B cell (primary cell): ENCODE measurements at regions not wholly inside any gene's neighbourhood (a gene's known extent, or its start where the extent isn't known, plus 50 kb on each side); places are given as distances from the start of the nearest gene placed in this dataset.

Experiments
- ATAC-seq: fragments of 200-7000 bp; cut with Tn5 transposase; one replicate; pipeline ENCODE4 v1.10.0; 2021; ENCODE audit warnings: low read depth, mild to moderate bottlenecking, moderate number of reproducible peaks, moderate library complexity
- CTCF ChIA-PET: fragments of 350-600 bp; sonication (Branson Sonifier 250); formaldehyde crosslinking; loops from one replicate; lab custom pipeline; 2021; ENCODE audit warnings: antibody characterized with exemption, inconsistent platforms; lab: Charles Lee
- POLR2A ChIA-PET: fragments of 350-600 bp; sonication (Branson Sonifier 250); formaldehyde crosslinking; loops from one replicate; lab custom pipeline; 2021; ENCODE audit warnings: antibody characterized with exemption; lab: Charles Lee
- DNase-seq: peaks from one replicate; pipeline ENCODE4 v3.0.0; 2013
- H2AFZ ChIP-seq: 2 replicates; pipeline ENCODE4 v1.6.1; 2012; ENCODE audit warnings: mild to moderate bottlenecking, low read depth, low read length; ENCODE audit not compliant: insufficient read depth, poor library complexity, severe bottlenecking
- H3K27ac ChIP-seq, 2 donors: 1 replicate in 1 of 2; 2 replicates in 1 of 2; pipeline ENCODE4 v1.5.1; 2012 to 2013; ENCODE audit warnings: low read length in 2 of 2, mild to moderate bottlenecking in 2 of 2, moderate library complexity in 1 of 2
- H3K27me3 ChIP-seq, 4 experiments: fragments of 200-600 bp in 1 of 4; sonication (generic) in 1 of 4; replicated peaks in 1 of 4; 1 replicate in 2 of 4; 2 replicates in 2 of 4; pipeline versions ENCODE4 v1.6.1 to v1.7.0; 2013 to 2016; ENCODE audit warnings: low read length in 3 of 4, mild to moderate bottlenecking in 2 of 4, mixed read lengths in 1 of 4, moderate library complexity in 1 of 4; ENCODE audit not compliant: insufficient read depth in 4 of 4, control insufficient read depth in 3 of 4; ENCODE audit errors: control extremely low read depth in 1 of 4
- H3K36me3 ChIP-seq, 2 experiments: replicated peaks in 1 of 2; 1 replicate in 1 of 2; 2 replicates in 1 of 2; pipeline versions ENCODE4 v1.6.1 to v1.7.1; 2013; ENCODE audit warnings: low read length in 1 of 2; ENCODE audit not compliant: insufficient read depth in 2 of 2, control insufficient read depth in 1 of 2; ENCODE audit errors: control extremely low read depth in 1 of 2, extremely low read depth in 1 of 2
- H3K4me1 ChIP-seq, 2 donors: fragments of 200-600 bp in 1 of 2; sonication (generic) in 1 of 2; 1 replicate in 1 of 2; 2 replicates in 1 of 2; pipeline versions ENCODE4 v1.5.1 to v1.6.1; 2013 to 2017; ENCODE audit warnings: low read length in 2 of 2; ENCODE audit not compliant: control insufficient read depth in 2 of 2, insufficient read depth in 2 of 2
- H3K4me2 ChIP-seq: replicated peaks from 2 replicates; pipeline ENCODE3; 2012; ENCODE audit warnings: mild to moderate bottlenecking, low read depth, low read length; ENCODE audit not compliant: poor library complexity, severe bottlenecking
- H3K4me3 ChIP-seq, 5 experiments: fragments of 200-600 bp in 1 of 5; sonication (generic) in 1 of 5; 1 replicate in 3 of 5; 2 replicates in 2 of 5; pipeline versions ENCODE4 v1.5.1 to v1.7.0; 2011 to 2016; ENCODE audit warnings: low read length in 4 of 5, mild to moderate bottlenecking in 4 of 5, low read depth in 2 of 5, control low read depth in 1 of 5, moderate library complexity in 1 of 5; ENCODE audit not compliant: insufficient read depth in 1 of 5; ENCODE audit errors: control extremely low read depth in 1 of 5, extremely low read depth in 1 of 5
- H3K79me2 ChIP-seq: fragments of 200-600 bp; sonication (generic); one replicate; pipeline ENCODE4 v1.6.0; 2016; ENCODE audit warnings: low read length; ENCODE audit not compliant: control insufficient read depth, insufficient read depth
- H3K9ac ChIP-seq: fragments of 200-600 bp; sonication (generic); 2 replicates; pipeline ENCODE4 v1.6.1; 2017; ENCODE audit warnings: mild to moderate bottlenecking, low read length, moderate library complexity
- H3K9me3 ChIP-seq, 3 donors: one replicate each; pipeline versions ENCODE4 v1.6.1 to v1.7.1; 2013; ENCODE audit warnings: low read length in 2 of 3; ENCODE audit not compliant: control insufficient read depth in 2 of 3, insufficient read depth in 1 of 3; ENCODE audit errors: control extremely low read depth in 1 of 3
- H4K20me1 ChIP-seq: 2 replicates; pipeline ENCODE4 v1.6.0; 2012; ENCODE audit warnings: mild to moderate bottlenecking, low read length; ENCODE audit not compliant: insufficient read depth, control insufficient read depth, poor library complexity, severe bottlenecking
- H3K27ac Mint-ChIP-seq: one replicate; pipeline ENCODE4 v1.8.0; 2021; ENCODE audit warnings: mixed read lengths
- H3K27me3 Mint-ChIP-seq: one replicate; pipeline ENCODE4 v1.8.0; 2021; ENCODE audit warnings: mixed read lengths
- H3K4me1 Mint-ChIP-seq: one replicate; pipeline ENCODE4 v1.8.0; 2021; ENCODE audit warnings: mixed read lengths
- H3K4me3 Mint-ChIP-seq: one replicate; pipeline ENCODE4 v1.8.0; 2021; ENCODE audit warnings: mixed read lengths
- H3K9me3 Mint-ChIP-seq: one replicate; pipeline ENCODE4 v1.8.0; 2022; ENCODE audit warnings: mixed read lengths; ENCODE audit not compliant: insufficient read depth
- EZH2 ChIP-seq: IDR thresholded peaks from 2 replicates; pipeline ENCODE4 v1.6.1; 2012; ENCODE audit warnings: borderline replicate concordance, low read depth, mild to moderate bottlenecking, moderate library complexity, low read length; ENCODE audit not compliant: insufficient read depth, poor library complexity, severe bottlenecking
- WGBS: methylation state at CpG from one replicate; pipeline ENCODE4 v1.1.5; 2013; ENCODE audit warnings: missing lambda C conversion rate; ENCODE audit not compliant: insufficient coverage; 5-methylcytosine and 5-hydroxymethylcytosine counted together
- intact Hi-C: fragments of 100-400 bp; cut with micrococcal nuclease; formaldehyde crosslinking; loops from one replicate; pipeline ENCODE4 v1.10.0; 2022
- TF ChIP-seq, protein P1 (sequence below): fragments of 200-600 bp; IDR thresholded peaks from one replicate; pipeline ENCODE4 v1.8.0; 2022; ENCODE audit warnings: antibody characterized with exemption, mild to moderate bottlenecking

DNA sequence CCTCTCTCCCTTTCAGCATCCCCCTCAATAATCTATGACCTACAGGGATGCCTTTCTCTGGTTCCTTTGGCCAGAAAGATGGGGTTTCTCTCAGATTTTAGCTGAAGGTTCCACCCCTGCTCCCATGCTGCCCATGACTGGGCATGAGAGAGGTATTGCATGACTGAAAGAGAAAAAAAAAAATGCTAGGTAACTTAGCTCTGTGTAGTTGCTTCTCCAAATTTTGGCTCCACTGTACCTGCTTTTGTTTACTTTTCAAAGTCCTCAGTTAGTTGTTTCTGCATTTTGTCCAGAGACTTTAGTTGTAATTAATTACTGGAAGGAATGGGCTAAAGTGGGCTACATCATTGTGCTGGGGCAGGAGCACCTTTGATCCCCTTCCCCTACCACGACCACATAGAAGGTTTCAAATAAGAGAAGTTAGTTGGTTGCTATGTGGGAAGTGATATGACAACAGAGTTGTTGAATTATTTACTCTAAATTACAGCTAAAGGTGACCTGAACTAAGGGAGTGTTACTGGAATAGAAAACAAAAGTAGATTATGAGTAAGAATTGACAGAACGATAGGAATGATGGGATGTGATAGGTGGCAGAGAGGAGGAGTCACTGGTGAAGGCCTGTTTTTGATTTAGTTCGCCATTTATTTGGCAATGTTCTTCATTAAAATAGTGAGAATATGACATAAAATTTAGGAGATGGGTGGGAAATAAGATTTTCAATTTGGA lies 605.4 kb upstream of the NR2F2 start:
- Histone ChIP-seq H3K4me2 (no peak overlapping the region), H3K9ac (no peak overlapping the region), H3K79me2 (no peaks in the 10 kb centered on the region), H3K4me1 (no peaks in the 10 kb centered on the region), H3K27ac (no peak overlapping the region), H3K9me3 (no peaks in the 10 kb centered on the region), H2AFZ (no peak overlapping the region), H3K36me3 (no peaks in the 10 kb centered on the region), H3K4me3 (no peak overlapping the region), H3K27me3 (no peaks in the 10 kb centered on the region), H4K20me1 (no peaks in the 10 kb centered on the region)
- TF ChIP-seq, protein P1, sequence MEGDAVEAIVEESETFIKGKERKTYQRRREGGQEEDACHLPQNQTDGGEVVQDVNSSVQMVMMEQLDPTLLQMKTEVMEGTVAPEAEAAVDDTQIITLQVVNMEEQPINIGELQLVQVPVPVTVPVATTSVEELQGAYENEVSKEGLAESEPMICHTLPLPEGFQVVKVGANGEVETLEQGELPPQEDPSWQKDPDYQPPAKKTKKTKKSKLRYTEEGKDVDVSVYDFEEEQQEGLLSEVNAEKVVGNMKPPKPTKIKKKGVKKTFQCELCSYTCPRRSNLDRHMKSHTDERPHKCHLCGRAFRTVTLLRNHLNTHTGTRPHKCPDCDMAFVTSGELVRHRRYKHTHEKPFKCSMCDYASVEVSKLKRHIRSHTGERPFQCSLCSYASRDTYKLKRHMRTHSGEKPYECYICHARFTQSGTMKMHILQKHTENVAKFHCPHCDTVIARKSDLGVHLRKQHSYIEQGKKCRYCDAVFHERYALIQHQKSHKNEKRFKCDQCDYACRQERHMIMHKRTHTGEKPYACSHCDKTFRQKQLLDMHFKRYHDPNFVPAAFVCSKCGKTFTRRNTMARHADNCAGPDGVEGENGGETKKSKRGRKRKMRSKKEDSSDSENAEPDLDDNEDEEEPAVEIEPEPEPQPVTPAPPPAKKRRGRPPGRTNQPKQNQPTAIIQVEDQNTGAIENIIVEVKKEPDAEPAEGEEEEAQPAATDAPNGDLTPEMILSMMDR: no peak
- no peak for TF ChIP-seq EZH2
- Mint-ChIP-seq H3K9me3 (no peaks in the 10 kb centered on the region), H3K4me3 (no peak overlapping the region), H3K27me3 (no peaks in the 10 kb centered on the region), H3K27ac (no peak overlapping the region), H3K4me1 (no peaks in the 10 kb centered on the region)
- ChIA-PET POLR2A (no interaction called here), CTCF (no interaction called here)
- no peak for ATAC-seq
- DNase-seq: no peak
- intact Hi-C loops: no loop called here
- 80% methylated on average over 1 of the region's 3 CpGs for WGBS

DNA sequence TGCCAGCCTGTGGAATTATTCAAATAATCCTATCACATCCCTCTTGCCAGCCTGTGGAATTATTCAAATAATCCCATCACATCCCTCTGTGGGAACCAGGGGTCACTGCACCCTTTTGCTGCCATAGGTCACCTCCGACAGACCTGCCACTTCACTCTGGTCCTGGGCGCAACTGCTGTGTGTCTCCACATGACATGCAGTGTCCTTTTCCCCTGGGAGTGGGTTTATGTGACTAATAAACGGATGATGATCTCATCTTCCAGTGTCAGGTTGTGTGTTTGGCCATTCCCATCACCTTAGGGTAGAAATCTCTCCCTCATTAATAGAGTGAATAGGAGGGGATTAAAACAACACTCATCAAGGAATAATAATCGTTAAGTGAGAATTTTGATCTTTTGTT lies 603.6 kb upstream of the NR2F2 start:
- Mint-ChIP-seq H3K27ac (no peak overlapping the region), H3K27me3 (no peaks in the 10 kb centered on the region), H3K4me1 (no peaks in the 10 kb centered on the region), H3K9me3 (no peaks in the 10 kb centered on the region), H3K4me3 (no peak overlapping the region)
- ChIA-PET CTCF (no interaction called here), POLR2A (no interaction called here)
- Histone ChIP-seq H3K4me1 (no peaks in the 10 kb centered on the region), H3K4me3 (no peak overlapping the region), H3K36me3 (no peaks in the 10 kb centered on the region), H4K20me1 (no peaks in the 10 kb centered on the region), H3K79me2 (no peaks in the 10 kb centered on the region), H3K4me2 (no peak overlapping the region), H3K9me3 (no peaks in the 10 kb centered on the region), H3K27ac (no peak overlapping the region), H3K9ac (no peak overlapping the region), H3K27me3 (no peaks in the 10 kb centered on the region), H2AFZ (no peak overlapping the region)
- DNase-seq: no peak
- TF ChIP-seq, protein P1: no peak
- TF ChIP-seq EZH2: no peak
- 100% methylated on average over 1 of the region's 4 CpGs for WGBS
- intact Hi-C loops: no loop called here
- no peak for ATAC-seq
